Spinal cord (tissue), 9 donors: ENCODE measurements at regions not wholly inside any gene's neighbourhood (a gene's known extent, or its start where the extent isn't known, plus 50 kb on each side); places are given as distances from the start of the nearest gene placed in this dataset.

Experiments
- DNase-seq, 6 donors: peaks; one replicate each; pipeline versions ENCODE4 v3.0.0 to v3.0.0-alpha.2; 2013 to 2015; ENCODE audit warnings: low spot score in 6 of 6, low read depth in 4 of 6
- H3K27ac ChIP-seq: one replicate; pipeline ENCODE4 v1.5.1; 2013; ENCODE audit warnings: low read depth, low read length, control low read depth
- H3K27me3 ChIP-seq: one replicate; pipeline ENCODE4 v1.6.1; 2013; ENCODE audit warnings: low read length; ENCODE audit not compliant: control insufficient read depth, insufficient read depth
- H3K36me3 ChIP-seq: one replicate; pipeline ENCODE4 v1.6.1; 2013; ENCODE audit warnings: low read length; ENCODE audit not compliant: control insufficient read depth, insufficient read depth
- H3K4me1 ChIP-seq: one replicate; pipeline ENCODE4 v1.6.1; 2013; ENCODE audit warnings: low read length; ENCODE audit not compliant: control insufficient read depth, insufficient read depth
- H3K4me3 ChIP-seq: one replicate; pipeline ENCODE4 v1.5.1; 2013; ENCODE audit warnings: low read depth, low read length, control low read depth
- H3K9me3 ChIP-seq: one replicate; pipeline ENCODE4 v1.6.1; 2013; ENCODE audit warnings: low read length; ENCODE audit not compliant: control insufficient read depth, insufficient read depth
- WGBS: methylation state at CpG from one replicate; pipeline ENCODE4 v1.1.5; 2013; ENCODE audit warnings: missing lambda C conversion rate; ENCODE audit not compliant: insufficient coverage; 5-methylcytosine and 5-hydroxymethylcytosine counted together
- donor health status: healthy.

DNA sequence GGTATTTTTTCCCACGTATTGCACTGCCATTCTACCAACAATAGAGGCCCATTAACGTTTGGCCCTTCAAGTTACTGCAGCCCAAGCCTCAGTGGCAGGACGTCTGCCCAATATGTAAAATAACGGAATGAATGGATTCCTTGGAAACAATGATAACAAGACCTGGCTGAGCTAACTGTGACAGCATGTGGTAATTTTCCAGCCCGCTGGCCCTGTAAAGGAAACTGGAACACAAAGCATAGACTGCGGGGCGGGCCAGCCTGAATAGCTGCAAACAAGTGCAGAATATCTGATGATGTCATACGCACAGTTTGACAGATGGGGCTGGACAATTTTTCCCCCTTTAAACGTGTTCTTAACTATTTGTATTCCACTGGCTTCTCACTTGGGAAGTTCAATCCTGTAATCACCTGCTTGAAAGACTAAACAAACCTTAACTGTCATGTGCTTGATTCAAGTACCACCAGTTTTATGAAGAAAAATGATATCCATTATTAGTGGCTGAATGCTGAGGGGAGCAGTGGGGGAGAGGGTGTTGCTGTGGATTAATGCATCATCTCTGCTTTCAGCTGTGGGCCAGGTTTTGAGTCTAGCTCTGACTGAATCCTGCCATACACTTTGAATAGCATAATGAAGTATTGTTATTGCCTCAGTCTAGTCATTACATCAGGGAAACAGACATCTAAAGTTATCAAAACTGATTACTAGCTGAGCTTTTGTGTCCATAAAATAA is 323.9 kb downstream of the TMEM161B start:
- Histone ChIP-seq H3K4me3 (no peak overlapping the region), H3K27me3 (no peaks in the 10 kb centered on the region), H3K9me3 (no peaks in the 10 kb centered on the region), H3K27ac (peak overlapping the region; percentile 49), H3K36me3 (no peaks in the 10 kb centered on the region), H3K4me1 (peaks cover 7% of the 10 kb centered on the region)
- DNase-seq = peak; percentile 41 to 96 (median 74)
- WGBS = 26% methylated on average over 3 of the region's 9 CpGs

DNA sequence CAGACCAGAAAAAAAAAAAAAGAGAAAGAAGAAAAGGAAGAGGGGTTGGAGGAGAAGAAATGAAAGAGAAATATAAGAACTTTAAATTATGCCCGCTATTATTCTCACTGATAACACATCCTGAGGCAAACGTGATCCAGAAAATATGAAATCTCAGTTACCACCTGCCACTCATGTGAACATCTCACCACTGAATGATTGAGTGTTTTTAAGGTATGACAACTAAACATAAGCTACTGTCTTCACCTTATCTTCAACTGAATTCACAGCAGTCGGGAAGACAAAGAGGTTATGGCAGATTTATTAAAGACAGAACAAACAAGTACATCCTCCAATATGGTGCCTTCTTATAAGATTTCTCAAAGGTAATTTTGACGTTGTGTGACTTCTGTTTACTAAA is 327.9 kb downstream of the TMEM161B start:
- DNase-seq = no peak
- H3K4me1 ChIP-seq = peaks cover 5% of the 10 kb centered on the region
- H3K9me3 ChIP-seq = no peaks in the 10 kb centered on the region
- H3K36me3 ChIP-seq = no peaks in the 10 kb centered on the region
- no peaks in the 10 kb centered on the region for H3K27me3 ChIP-seq
- WGBS = no CpG with 5 or more reads among the region's 4 CpGs
- no peak overlapping the region for H3K4me3 ChIP-seq
- no peak overlapping the region for H3K27ac ChIP-seq

DNA sequence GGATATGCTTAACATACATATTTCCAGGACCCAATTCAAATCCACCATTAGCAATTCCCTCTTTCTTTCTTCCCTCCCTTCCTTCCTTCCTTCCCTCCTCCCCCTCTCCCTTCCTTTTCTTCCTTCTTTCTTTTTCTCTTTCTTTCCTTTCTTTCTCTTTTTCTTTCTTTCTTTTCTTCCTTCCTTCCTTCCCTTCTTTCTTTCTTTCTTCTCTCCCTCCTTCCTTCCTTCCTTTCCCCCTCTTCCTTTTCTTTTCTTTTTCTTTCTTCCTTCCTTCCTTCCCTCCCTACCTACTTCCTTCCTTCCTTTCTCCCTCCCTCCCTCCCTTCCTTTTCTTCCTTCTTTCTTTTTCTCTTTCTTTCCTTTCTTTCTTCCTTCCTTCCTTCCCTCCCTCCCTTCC is 332.0 kb downstream of the TMEM161B start:
- H3K27ac ChIP-seq = no peak overlapping the region
- H3K4me1 ChIP-seq = no peaks in the 10 kb centered on the region
- no peak overlapping the region for H3K4me3 ChIP-seq
- no peaks in the 10 kb centered on the region for H3K9me3 ChIP-seq
- no peak for DNase-seq
- H3K27me3 ChIP-seq = no peaks in the 10 kb centered on the region
- no peaks in the 10 kb centered on the region for H3K36me3 ChIP-seq

DNA sequence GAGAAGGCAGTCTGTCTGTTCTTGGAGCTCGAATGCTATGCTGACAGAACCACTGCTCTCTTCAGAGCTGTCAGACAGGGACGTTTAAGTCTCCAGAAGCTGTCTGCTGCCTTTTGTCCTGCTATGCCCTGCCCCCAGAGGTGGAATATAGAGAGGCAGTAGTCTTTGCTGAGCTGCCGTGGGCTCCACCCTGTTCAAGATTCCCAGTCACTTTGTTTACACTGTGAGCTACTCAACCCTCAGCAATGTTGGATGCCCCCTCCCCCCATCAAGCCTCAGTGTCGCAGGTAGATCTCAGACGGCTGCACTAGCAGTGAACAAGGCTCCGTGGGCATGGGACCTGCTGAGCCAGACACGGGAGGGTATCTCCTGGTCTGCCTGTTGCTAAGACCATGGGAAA is 344.2 kb downstream of the TMEM161B start:
- 69% methylated on average over 6 of the region's 7 CpGs for WGBS
- H3K36me3 ChIP-seq = no peaks in the 10 kb centered on the region
- no peaks in the 10 kb centered on the region for H3K27me3 ChIP-seq

GRCh38 chr5:87916320-87916719 is 352.3 kb downstream of the TMEM161B start:
- 98% methylated on average over 3 of the region's 4 CpGs for WGBS
- no peak for DNase-seq
- no peak overlapping the region for H3K27ac ChIP-seq
- no peak overlapping the region for H3K4me3 ChIP-seq
- H3K27me3 ChIP-seq = no peaks in the 10 kb centered on the region
- H3K36me3 ChIP-seq = no peaks in the 10 kb centered on the region
- no peaks in the 10 kb centered on the region for H3K4me1 ChIP-seq
- H3K9me3 ChIP-seq = peaks cover 4% of the 10 kb centered on the region

More for the DNA sequence above, 344.2 kb downstream of the TMEM161B start:
- H3K9me3 ChIP-seq = peaks cover 2% of the 10 kb centered on the region
- no peak for DNase-seq
- H3K4me3 ChIP-seq = no peak overlapping the region
- H3K27ac ChIP-seq = no peak overlapping the region
- no peaks in the 10 kb centered on the region for H3K4me1 ChIP-seq

DNA sequence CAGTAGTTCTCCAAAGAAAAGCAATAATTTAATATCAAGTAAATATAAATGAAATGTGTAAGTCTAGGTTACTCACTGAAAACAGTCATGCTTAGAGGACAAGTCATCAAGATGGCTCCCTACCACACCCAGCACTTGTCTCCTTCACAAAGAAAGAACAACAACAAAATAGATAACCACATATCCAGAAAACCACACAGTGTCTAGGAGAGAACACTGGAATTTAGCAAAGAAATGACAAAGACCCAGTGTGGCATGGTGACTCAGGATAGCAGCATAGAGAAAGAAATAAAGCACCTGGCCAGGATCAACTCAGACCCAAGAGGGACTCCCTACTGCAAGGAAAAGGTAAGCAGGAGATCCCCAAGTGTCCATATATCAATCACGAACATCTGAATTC is 356.2 kb downstream of the TMEM161B start:
- WGBS = 80% methylated on average over 1 of the region's 1 CpG
- Histone ChIP-seq H3K36me3 (no peaks in the 10 kb centered on the region), H3K9me3 (peaks cover 4% of the 10 kb centered on the region), H3K27me3 (no peaks in the 10 kb centered on the region), H3K4me3 (no peak overlapping the region), H3K27ac (no peak overlapping the region), H3K4me1 (no peaks in the 10 kb centered on the region)
- DNase-seq = no peak

DNA sequence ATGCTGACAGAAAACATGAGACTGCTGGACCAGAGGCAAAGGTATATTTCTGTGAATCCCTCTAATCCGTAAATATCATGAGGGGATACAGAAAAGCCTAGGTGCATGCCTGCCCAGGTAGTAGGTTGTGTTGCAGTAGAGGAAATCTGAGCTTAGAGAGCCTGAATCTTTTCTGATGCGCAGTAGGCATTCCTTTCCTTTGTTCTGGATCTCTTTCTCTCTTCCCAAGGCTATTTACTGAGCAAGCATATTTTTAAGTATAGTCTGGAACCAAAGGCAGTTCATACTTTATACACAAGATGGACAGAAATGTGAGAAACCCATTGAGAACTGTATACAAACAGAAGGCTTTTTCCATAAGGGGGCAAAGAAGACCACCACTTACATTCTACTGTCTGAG is 359.3 kb downstream of the TMEM161B start:
- H3K27me3 ChIP-seq = no peaks in the 10 kb centered on the region
- WGBS = 86% methylated on average over 1 of the region's 2 CpGs
- H3K4me1 ChIP-seq = no peaks in the 10 kb centered on the region
- H3K36me3 ChIP-seq = no peaks in the 10 kb centered on the region
- H3K4me3 ChIP-seq = no peak overlapping the region
- no peak for DNase-seq
- H3K9me3 ChIP-seq = no peaks in the 10 kb centered on the region
- no peak overlapping the region for H3K27ac ChIP-seq

DNA sequence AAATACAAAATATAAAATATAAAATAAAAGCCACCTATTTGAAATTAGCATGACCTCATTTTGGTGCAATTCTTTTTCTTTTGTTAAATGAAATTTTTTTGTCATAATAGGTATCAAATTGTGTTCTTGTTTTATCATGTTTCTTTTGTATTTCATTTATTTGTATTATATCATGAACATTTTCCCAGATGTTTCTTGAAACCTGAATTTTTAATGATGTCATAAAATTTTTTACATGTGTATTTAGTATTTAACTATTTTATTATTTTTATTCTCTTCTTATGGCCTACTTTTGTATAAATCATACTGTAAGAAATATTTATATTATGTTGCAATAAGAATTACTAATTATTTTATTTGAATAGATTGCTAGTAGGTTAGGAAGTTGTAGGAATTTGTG is 361.7 kb downstream of the TMEM161B start:
- H3K9me3 ChIP-seq = no peaks in the 10 kb centered on the region
- DNase-seq = no peak
- no peak overlapping the region for H3K27ac ChIP-seq
- no peaks in the 10 kb centered on the region for H3K4me1 ChIP-seq
- no peak overlapping the region for H3K4me3 ChIP-seq
- no peaks in the 10 kb centered on the region for H3K36me3 ChIP-seq
- H3K27me3 ChIP-seq = no peaks in the 10 kb centered on the region

GRCh38 chr5:87900419-87900818 is 368.2 kb downstream of the TMEM161B start:
- no peak for DNase-seq
- Histone ChIP-seq H3K27me3 (no peaks in the 10 kb centered on the region), H3K4me3 (no peak overlapping the region), H3K9me3 (no peaks in the 10 kb centered on the region), H3K36me3 (no peaks in the 10 kb centered on the region), H3K27ac (no peak overlapping the region), H3K4me1 (peaks cover 3% of the 10 kb centered on the region)
- WGBS = no CpG with 5 or more reads among the region's 2 CpGs

- DNase-seq = peak in 4 of 6 donors; percentile 44 to 92 (median 72)
- H3K4me3 ChIP-seq = no peak overlapping the region
- 19% methylated on average over 3 of the region's 3 CpGs for WGBS
Measured at GRCh38 chr5:87899721-87900131, 368.9 kb downstream of the TMEM161B start.

More at GRCh38 chr5:87899721-87900131, 368.9 kb downstream of the TMEM161B start:
- Histone ChIP-seq H3K27ac (peak overlapping the region; percentile 73), H3K27me3 (no peaks in the 10 kb centered on the region), H3K36me3 (no peaks in the 10 kb centered on the region), H3K9me3 (no peaks in the 10 kb centered on the region), H3K4me1 (peaks cover 3% of the 10 kb centered on the region)
